Choroid plexus epithelial cell (primary cell): ENCODE measurements at regions not wholly inside any gene's neighbourhood (a gene's known extent, or its start where the extent isn't known, plus 50 kb on each side); places are given as distances from the start of the nearest gene placed in this dataset.
A peak's percentile ranks its signal among the peaks of the same experiment; 100 is the strongest.

Source experiments
- DNase-seq: peaks from one replicate; pipeline ENCODE4 v3.0.0-alpha.2; 2010; ENCODE audit warnings: low read depth
- H3K4me3 ChIP-seq: 2 replicates; pipeline ENCODE4 v1.5.1; 2011; ENCODE audit warnings: low read depth, mild to moderate bottlenecking, control low read depth, low read length, moderate library complexity
- TF ChIP-seq, protein P1 (sequence below): conservative IDR thresholded peaks from 2 replicates; pipeline ENCODE4 v1.5.1; 2011; ENCODE audit warnings: low read depth, mild to moderate bottlenecking, control low read depth, inconsistent platforms, low read length, moderate library complexity

DNA sequence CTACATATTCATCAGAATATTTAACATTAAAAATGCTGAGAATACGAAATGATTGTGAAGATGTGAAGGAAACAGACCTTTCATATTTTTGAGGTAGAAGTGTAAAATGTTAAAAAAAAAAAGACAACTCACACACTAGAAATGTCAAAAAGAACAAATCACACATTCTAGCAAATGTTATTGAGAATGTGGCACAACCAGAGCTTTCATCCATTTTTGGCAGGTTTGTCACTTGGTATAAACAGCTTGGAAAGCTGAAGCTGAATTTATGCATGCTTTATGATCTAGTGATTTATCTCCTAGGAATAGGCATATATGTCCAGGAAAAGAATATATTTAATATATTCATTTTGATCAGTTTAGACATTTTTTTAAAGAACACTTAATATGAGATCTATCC, 784.9 kb upstream of the GHITM start:
- H3K4me3 ChIP-seq: no peak overlapping the region
- no peak for DNase-seq
- TF ChIP-seq, protein P1, sequence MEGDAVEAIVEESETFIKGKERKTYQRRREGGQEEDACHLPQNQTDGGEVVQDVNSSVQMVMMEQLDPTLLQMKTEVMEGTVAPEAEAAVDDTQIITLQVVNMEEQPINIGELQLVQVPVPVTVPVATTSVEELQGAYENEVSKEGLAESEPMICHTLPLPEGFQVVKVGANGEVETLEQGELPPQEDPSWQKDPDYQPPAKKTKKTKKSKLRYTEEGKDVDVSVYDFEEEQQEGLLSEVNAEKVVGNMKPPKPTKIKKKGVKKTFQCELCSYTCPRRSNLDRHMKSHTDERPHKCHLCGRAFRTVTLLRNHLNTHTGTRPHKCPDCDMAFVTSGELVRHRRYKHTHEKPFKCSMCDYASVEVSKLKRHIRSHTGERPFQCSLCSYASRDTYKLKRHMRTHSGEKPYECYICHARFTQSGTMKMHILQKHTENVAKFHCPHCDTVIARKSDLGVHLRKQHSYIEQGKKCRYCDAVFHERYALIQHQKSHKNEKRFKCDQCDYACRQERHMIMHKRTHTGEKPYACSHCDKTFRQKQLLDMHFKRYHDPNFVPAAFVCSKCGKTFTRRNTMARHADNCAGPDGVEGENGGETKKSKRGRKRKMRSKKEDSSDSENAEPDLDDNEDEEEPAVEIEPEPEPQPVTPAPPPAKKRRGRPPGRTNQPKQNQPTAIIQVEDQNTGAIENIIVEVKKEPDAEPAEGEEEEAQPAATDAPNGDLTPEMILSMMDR: no peak

DNA sequence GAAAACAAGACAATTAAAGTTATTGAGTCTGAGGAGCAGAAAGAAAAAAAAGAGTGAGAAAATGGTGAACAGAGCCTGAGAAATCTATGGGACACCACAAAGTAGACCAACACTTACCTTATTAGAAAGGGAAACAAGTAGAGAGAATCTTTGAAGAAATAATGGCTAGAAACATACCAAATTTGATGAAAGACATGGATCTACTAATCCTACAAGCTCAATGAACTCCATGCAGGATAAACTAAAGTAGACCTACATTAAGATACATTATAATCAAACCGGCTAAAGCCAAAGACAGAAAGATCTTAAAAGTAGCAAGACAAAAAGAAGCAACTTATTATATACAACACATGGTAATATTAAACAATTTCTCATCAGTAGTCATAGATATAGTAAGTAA, 782.3 kb upstream of the GHITM start:
- TF ChIP-seq, protein P1: no peak
- no peak for DNase-seq
- no peak overlapping the region for H3K4me3 ChIP-seq

GRCh38 chr10:83357627-83358026, 781.7 kb upstream of the GHITM start:
- no peak overlapping the region for H3K4me3 ChIP-seq
- TF ChIP-seq, protein P1: no peak
- no peak for DNase-seq

DNA sequence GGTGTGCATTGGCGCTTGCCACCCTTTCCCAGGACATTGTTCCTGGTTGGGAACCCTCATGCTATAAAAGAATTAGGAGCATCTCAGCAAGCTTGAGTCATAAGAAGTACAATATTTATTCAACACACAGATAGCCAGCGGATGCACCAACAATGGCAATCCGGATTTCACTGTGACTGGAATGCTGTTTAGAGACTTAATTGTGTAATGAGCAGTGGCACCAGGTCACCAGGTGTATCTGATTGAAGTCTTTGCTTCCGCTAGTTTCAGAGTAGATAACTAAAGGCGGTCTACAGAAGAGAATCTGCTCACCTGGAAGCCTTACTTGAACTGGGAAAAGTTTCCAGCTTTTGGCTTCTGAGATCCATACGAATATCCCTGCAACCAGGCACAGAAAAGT, 772.3 kb upstream of the GHITM start:
- no peak overlapping the region for H3K4me3 ChIP-seq
- TF ChIP-seq, protein P1: no peak
- no peak for DNase-seq

DNA sequence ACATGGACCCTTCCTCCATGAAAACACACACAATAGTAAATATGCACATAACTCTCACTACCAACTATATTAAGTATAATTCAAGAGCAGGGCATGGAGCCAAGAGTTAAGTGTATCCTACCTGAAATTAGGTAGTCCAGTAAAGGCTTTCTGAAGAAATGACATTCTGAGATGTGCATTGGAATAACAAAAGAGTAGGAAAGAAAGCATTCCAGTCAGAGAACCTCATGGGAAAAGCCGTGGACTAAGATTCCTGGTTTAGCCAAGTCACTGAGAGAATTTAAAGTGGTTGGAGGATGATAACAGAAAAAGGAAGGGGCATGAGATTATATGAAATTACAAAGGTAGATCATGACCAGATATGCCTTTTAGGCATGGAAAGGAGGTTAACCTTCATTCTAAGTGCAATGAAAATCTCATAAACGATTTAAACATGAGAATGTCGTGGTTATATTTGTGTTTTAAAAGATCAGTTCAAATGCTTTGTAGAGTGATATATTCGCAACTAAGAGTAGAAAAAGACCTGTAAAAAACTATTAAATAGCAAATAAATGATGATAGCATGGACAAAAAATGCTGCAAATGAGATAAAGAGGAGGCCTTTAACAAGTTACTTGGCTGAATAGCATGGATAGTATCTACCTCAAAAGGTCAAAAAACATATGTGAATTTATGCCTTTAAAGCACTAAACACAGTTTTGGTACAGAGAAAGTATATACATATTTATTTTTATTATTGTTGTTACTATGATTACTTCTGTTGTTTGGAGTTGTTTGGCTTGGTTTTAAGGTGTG, 767.4 kb upstream of the GHITM start:
- no peak overlapping the region for H3K4me3 ChIP-seq
- no peak for DNase-seq
- TF ChIP-seq, protein P1: no peak

GRCh38 chr10:83372646-83373045, 766.7 kb upstream of the GHITM start:
- no peak overlapping the region for H3K4me3 ChIP-seq
- TF ChIP-seq, protein P1: no peak
- peak; percentile 4 for DNase-seq

GRCh38 chr10:83373671-83374070, 765.6 kb upstream of the GHITM start:
- peak; percentile 17 for DNase-seq
- H3K4me3 ChIP-seq: no peak overlapping the region
- TF ChIP-seq, protein P1: peak; percentile 30
